HCT116 (cell line): ENCODE measurements at regions not wholly inside any gene's neighbourhood (a gene's known extent, or its start where the extent isn't known, plus 50 kb on each side); places are given as distances from the start of the nearest gene placed in this dataset.

Experiments
- ATAC-seq: fragments of 200-7000 bp; cut with Tn5 transposase; 2 replicates; pipeline ENCODE4 v1.9.1; 2020; ENCODE audit warnings: mild to moderate bottlenecking, moderate library complexity
- BruUV-seq: library from RNA; stranded (reverse); fragments of 400-500 nt; replicated peaks from 2 replicates; lab custom pipeline; 2021; lab: Mats Ljungman, UMichigan
- CTCF ChIA-PET: fragments of 300-600 bp; sonication (Branson Sonifier 250); formaldehyde crosslinking; loops from one replicate; lab custom pipeline; 2021; ENCODE audit warnings: antibody characterized with exemption; lab: Charles Lee
- POLR2A ChIA-PET: fragments of 300-600, 350-600 bp; sonication (Branson Sonifier 250); formaldehyde crosslinking; loops from one replicate; lab custom pipeline; 2021; ENCODE audit warnings: antibody characterized with exemption; lab: Charles Lee
- RAD21 ChIA-PET, 2 experiments: fragments of 300-600 bp; sonication (Branson Sonifier 250); formaldehyde crosslinking; loops; one replicate each; lab custom pipeline; 2023; ENCODE audit warnings: low total read pairs in 2 of 2; ENCODE audit not compliant: uncharacterized antibody in 2 of 2, unreplicated experiment in 2 of 2, low non-redundant PET in 1 of 2; lab: Charles Lee
- DNase-seq: peaks from one replicate; pipeline ENCODE4 v3.0.0-alpha.2; 2010; ENCODE audit warnings: low read depth, low spot score
- H2AFZ ChIP-seq: fragments of 200-600 bp; shearing (Covaris generic), sonication (generic); 2 replicates; pipeline ENCODE4 v1.6.1; 2017; ENCODE audit warnings: low read depth, mixed run types, mixed read lengths, antibody characterized with exemption, low read length; ENCODE audit not compliant: poor library complexity, severe bottlenecking
- H3K27ac ChIP-seq: 2 replicates; pipeline ENCODE4 v1.5.1; 2012; ENCODE audit warnings: low read depth, low read length
- H3K27me3 ChIP-seq: fragments of 200-600 bp; sonication (generic); 2 replicates; pipeline ENCODE4 v1.6.1; 2016; ENCODE audit warnings: mixed run types, low read length, mixed read lengths; ENCODE audit not compliant: insufficient read depth
- H3K36me3 ChIP-seq, 2 experiments: fragments of 200-500 bp in 1 of 2; fragments of 200-600 bp in 1 of 2; sonication (Bioruptor generic) in 1 of 2; sonication (generic) in 1 of 2; 2 replicates each; pipeline versions ENCODE4 v1.5.1 to v1.6.1; 2014 to 2016; ENCODE audit warnings: low read length in 2 of 2, inconsistent platforms in 1 of 2, mixed read lengths in 1 of 2, mixed run types in 1 of 2; ENCODE audit not compliant: insufficient read depth in 2 of 2, control insufficient read depth in 1 of 2
- H3K4me1 ChIP-seq, 2 experiments: fragments of 200-600 bp in 1 of 2; sonication (generic) in 1 of 2; 2 replicates each; pipeline versions ENCODE4 v1.5.1 to v1.6.1; 2012 to 2017; ENCODE audit warnings: low read length in 2 of 2, inconsistent platforms in 1 of 2, mild to moderate bottlenecking in 1 of 2, mixed read lengths in 1 of 2, mixed run types in 1 of 2, moderate library complexity in 1 of 2; ENCODE audit not compliant: insufficient read depth in 2 of 2, control insufficient read depth in 1 of 2
- H3K4me2 ChIP-seq: fragments of 200-600 bp; sonication (generic); 2 replicates; pipeline ENCODE4 v1.6.1; 2017; ENCODE audit warnings: mixed run types, low read length, mixed read lengths
- H3K4me3 ChIP-seq, 2 experiments: fragments of 200-600 bp in 1 of 2; sonication (generic) in 1 of 2; replicated peaks in 1 of 2; 2 replicates each; pipeline ENCODE4 v1.5.1; 2011 to 2016; ENCODE audit warnings: low read length in 2 of 2, control low read depth in 1 of 2, low read depth in 1 of 2, mild to moderate bottlenecking in 1 of 2, mixed read lengths in 1 of 2, mixed run types in 1 of 2
- H3K79me2 ChIP-seq: fragments of 200-600 bp; sonication (generic); 2 replicates; pipeline ENCODE4 v1.6.1; 2017; ENCODE audit warnings: mild to moderate bottlenecking, mixed run types, low read length, moderate library complexity, mixed read lengths; ENCODE audit not compliant: insufficient read depth
- H3K9ac ChIP-seq: fragments of 200-600 bp; sonication (generic); 2 replicates; pipeline ENCODE4 v1.6.1; 2016; ENCODE audit warnings: low read length, mixed read lengths
- H3K9me2 ChIP-seq: fragments of 200-600 bp; sonication (generic), shearing (Covaris generic); 2 replicates; pipeline ENCODE4 v1.6.1; 2017; ENCODE audit warnings: mixed run types, mild to moderate bottlenecking, moderate library complexity; ENCODE audit not compliant: insufficient read depth
- H3K9me3 ChIP-seq, 2 experiments: fragments of 200-500 bp in 1 of 2; fragments of 200-600 bp in 1 of 2; sonication (Bioruptor generic) in 1 of 2; sonication (generic) in 1 of 2; 2 replicates each; pipeline ENCODE4 v1.6.1; 2014 to 2017; ENCODE audit warnings: low read length in 2 of 2, mixed read lengths in 2 of 2, inconsistent platforms in 1 of 2, low read depth in 1 of 2, mild to moderate bottlenecking in 1 of 2, mixed run types in 1 of 2, moderate library complexity in 1 of 2; ENCODE audit not compliant: control insufficient read depth in 1 of 2, insufficient read depth in 1 of 2
- H4K20me1 ChIP-seq: fragments of 200-600 bp; sonication (generic), shearing (Covaris generic); 2 replicates; pipeline ENCODE4 v1.6.1; 2017; ENCODE audit warnings: mixed run types, mild to moderate bottlenecking, moderate library complexity; ENCODE audit not compliant: insufficient read depth
- ATF3 ChIP-seq: IDR thresholded peaks from 2 replicates; pipeline ENCODE4 v1.6.1; 2012
- EZH2 ChIP-seq: fragments of 200-600 bp; sonication (generic); IDR thresholded peaks from 2 replicates; pipeline ENCODE4 v1.6.1; 2017; ENCODE audit warnings: antibody characterized with exemption, mixed run types
- EZH2phosphoT487 ChIP-seq: fragments of 200-600 bp; IDR thresholded peaks from 2 replicates; pipeline ENCODE4 v1.6.1; 2018; ENCODE audit warnings: antibody characterized with exemption, borderline replicate concordance
- FOSL1 ChIP-seq: IDR thresholded peaks from 2 replicates; pipeline ENCODE4 v1.6.1; 2012; ENCODE audit warnings: low read depth
- SIN3A ChIP-seq: IDR thresholded peaks from 2 replicates; pipeline ENCODE4 v1.6.1; 2012; ENCODE audit warnings: low read depth
- intact Hi-C: fragments of 100-400 bp; cut with micrococcal nuclease; formaldehyde crosslinking; loops from 2 replicates; pipeline ENCODE4 v1.10.0; 2022
- TF ChIP-seq, protein P1 (sequence below): IDR thresholded peaks from 2 replicates; pipeline ENCODE4 v1.6.1; 2012
- TF ChIP-seq, protein P2 (sequence below): IDR thresholded peaks from 2 replicates; pipeline ENCODE4 v1.6.1; 2011; ENCODE audit warnings: mild to moderate bottlenecking, low read length, moderate library complexity; ENCODE audit not compliant: insufficient replicate concordance; ENCODE audit errors: extremely low read depth
- TF ChIP-seq, protein P3 (sequence below), 3 experiments: fragments of 200-600 bp in 1 of 3; sonication (generic) in 1 of 3; IDR thresholded peaks in 2 of 3; conservative IDR thresholded peaks in 1 of 3; 2 replicates each; pipeline ENCODE4 v1.5.1; 2012 to 2017; ENCODE audit warnings: low read depth in 2 of 3, low read length in 2 of 3, antibody characterized with exemption in 1 of 3, borderline replicate concordance in 1 of 3, control low read depth in 1 of 3, mild to moderate bottlenecking in 1 of 3, mixed read lengths in 1 of 3, mixed run types in 1 of 3, moderate library complexity in 1 of 3; ENCODE audit not compliant: insufficient read depth in 1 of 3

- BruUV-seq, result no TSS peak
- Histone ChIP-seq H3K4me3 (no peak overlapping the region), H4K20me1 (no peaks in the 10 kb centered on the region), H2AFZ (no peak overlapping the region), H3K36me3 (no peaks in the 10 kb centered on the region), H3K4me1 (no peaks in the 10 kb centered on the region), H3K4me2 (no peak overlapping the region), H3K27ac (no peak overlapping the region), H3K79me2 (no peaks in the 10 kb centered on the region), H3K9me3 (peaks cover 3 to 12% of the 10 kb centered on the region in 2 experiments; a peak in 2 of 4 replicates), H3K9ac (no peak overlapping the region), H3K27me3 (no peaks in the 10 kb centered on the region), H3K9me2 (no peaks in the 10 kb centered on the region)
- ChIA-PET CTCF (no interaction called here), RAD21 (no interaction called here), POLR2A (no interaction called here)
- intact Hi-C loops, result no loop called here
- TF ChIP-seq, protein P1, sequence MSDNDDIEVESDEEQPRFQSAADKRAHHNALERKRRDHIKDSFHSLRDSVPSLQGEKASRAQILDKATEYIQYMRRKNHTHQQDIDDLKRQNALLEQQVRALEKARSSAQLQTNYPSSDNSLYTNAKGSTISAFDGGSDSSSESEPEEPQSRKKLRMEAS, result no peak
- TF ChIP-seq EZH2phosphoT487, result no peak
- no peak for DNase-seq
- no peak for ATAC-seq
Observed at GRCh38 chr21:16363100-16363499, 633.3 kb downstream of the USP25 start.

GRCh38 chr21:16363518-16363917 lies 633.7 kb downstream of the USP25 start:
- Histone ChIP-seq H2AFZ (no peak overlapping the region), H3K9me3 (peaks cover 3 to 12% of the 10 kb centered on the region in 2 experiments; a peak in 2 of 4 replicates), H3K27me3 (no peaks in the 10 kb centered on the region), H4K20me1 (no peaks in the 10 kb centered on the region), H3K36me3 (no peaks in the 10 kb centered on the region), H3K9ac (no peak overlapping the region), H3K79me2 (no peaks in the 10 kb centered on the region), H3K27ac (no peak overlapping the region), H3K4me1 (no peaks in the 10 kb centered on the region), H3K4me2 (no peak overlapping the region), H3K9me2 (no peaks in the 10 kb centered on the region), H3K4me3 (no peak overlapping the region)
- POLR2A ChIA-PET, result no interaction called here
- no TSS peak for BruUV-seq
- intact Hi-C loops, result no loop called here
- RAD21 ChIA-PET, result no interaction called here
- DNase-seq (no peak), ATAC-seq (no peak)
- TF ChIP-seq, protein P2, sequence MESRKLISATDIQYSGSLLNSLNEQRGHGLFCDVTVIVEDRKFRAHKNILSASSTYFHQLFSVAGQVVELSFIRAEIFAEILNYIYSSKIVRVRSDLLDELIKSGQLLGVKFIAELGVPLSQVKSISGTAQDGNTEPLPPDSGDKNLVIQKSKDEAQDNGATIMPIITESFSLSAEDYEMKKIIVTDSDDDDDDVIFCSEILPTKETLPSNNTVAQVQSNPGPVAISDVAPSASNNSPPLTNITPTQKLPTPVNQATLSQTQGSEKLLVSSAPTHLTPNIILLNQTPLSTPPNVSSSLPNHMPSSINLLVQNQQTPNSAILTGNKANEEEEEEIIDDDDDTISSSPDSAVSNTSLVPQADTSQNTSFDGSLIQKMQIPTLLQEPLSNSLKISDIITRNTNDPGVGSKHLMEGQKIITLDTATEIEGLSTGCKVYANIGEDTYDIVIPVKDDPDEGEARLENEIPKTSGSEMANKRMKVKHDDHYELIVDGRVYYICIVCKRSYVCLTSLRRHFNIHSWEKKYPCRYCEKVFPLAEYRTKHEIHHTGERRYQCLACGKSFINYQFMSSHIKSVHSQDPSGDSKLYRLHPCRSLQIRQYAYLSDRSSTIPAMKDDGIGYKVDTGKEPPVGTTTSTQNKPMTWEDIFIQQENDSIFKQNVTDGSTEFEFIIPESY, result no peak
- TF ChIP-seq, protein P3, sequence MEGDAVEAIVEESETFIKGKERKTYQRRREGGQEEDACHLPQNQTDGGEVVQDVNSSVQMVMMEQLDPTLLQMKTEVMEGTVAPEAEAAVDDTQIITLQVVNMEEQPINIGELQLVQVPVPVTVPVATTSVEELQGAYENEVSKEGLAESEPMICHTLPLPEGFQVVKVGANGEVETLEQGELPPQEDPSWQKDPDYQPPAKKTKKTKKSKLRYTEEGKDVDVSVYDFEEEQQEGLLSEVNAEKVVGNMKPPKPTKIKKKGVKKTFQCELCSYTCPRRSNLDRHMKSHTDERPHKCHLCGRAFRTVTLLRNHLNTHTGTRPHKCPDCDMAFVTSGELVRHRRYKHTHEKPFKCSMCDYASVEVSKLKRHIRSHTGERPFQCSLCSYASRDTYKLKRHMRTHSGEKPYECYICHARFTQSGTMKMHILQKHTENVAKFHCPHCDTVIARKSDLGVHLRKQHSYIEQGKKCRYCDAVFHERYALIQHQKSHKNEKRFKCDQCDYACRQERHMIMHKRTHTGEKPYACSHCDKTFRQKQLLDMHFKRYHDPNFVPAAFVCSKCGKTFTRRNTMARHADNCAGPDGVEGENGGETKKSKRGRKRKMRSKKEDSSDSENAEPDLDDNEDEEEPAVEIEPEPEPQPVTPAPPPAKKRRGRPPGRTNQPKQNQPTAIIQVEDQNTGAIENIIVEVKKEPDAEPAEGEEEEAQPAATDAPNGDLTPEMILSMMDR (IDR thresholded peaks at IDR 0.05 in 2 of 3, conservative IDR thresholded peaks at IDR 0.05 in 1 of 3; ENCODE audit: borderline replicate concordance in 1 of 3, insufficient read depth in 1 of 3, low read depth in 2 of 3, low read length in 2 of 3), result no peak
- TF ChIP-seq FOSL1, result no peak
- TF ChIP-seq ATF3, result no peak
- TF ChIP-seq SIN3A, result no peak
- no peak for TF ChIP-seq EZH2
- CTCF ChIA-PET, result no interaction called here
